Right hindlimb (tissue), 1 donor: ENCODE measurements at regions not wholly inside any gene's neighbourhood (a gene's known extent, or its start where the extent isn't known, plus 50 kb on each side); places are given as distances from the start of the nearest gene placed in this dataset.
"Not testable (repeated sequence)": the region's sequence is repeated elsewhere in the genome, so short reads cannot be mapped to it uniquely, and the experiment has no call there.

Source experiments
- DNase-seq: peaks from one replicate; pipeline ENCODE4 v3.0.0-alpha.2; 2018

DNA sequence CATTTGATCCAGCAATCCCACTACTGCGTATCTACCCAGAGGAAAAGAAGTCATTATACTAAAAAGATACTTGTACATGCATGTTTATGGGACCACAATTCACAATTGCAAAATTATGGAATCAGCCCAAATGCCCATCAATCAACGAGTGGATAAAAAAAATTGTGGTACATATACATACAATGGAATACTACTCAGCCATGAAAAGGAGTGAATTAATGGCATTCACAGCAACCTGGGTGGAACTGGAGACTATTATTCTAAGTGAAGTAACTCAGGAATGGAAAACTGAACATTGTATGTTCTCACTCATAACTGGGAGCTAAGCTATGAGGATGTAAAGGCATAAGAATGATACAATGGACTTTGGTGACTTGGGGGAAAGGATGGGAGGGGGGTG lies 227.3 kb downstream of the IGSF11 start:
- not testable (repeated sequence) for DNase-seq

DNA sequence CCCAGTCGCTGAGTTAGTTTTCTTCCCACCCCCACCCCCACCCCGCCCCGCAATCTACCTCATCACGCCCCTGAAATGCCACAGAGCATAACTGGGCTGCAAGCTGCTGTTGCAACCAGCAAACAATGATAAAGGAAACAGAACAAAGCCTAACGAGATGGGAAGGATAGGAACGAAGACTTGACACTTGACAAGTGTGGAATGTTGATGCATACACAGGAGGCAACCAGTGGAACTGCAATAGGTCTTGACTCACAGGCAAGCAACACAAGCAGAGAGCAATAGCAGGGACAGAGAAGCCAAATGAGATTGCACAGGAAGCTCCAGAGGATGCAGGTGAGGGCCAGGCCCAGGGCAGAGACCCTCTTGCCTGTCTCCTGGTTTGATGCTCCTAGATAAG lies 225.9 kb downstream of the IGSF11 start:
- no peak for DNase-seq

DNA sequence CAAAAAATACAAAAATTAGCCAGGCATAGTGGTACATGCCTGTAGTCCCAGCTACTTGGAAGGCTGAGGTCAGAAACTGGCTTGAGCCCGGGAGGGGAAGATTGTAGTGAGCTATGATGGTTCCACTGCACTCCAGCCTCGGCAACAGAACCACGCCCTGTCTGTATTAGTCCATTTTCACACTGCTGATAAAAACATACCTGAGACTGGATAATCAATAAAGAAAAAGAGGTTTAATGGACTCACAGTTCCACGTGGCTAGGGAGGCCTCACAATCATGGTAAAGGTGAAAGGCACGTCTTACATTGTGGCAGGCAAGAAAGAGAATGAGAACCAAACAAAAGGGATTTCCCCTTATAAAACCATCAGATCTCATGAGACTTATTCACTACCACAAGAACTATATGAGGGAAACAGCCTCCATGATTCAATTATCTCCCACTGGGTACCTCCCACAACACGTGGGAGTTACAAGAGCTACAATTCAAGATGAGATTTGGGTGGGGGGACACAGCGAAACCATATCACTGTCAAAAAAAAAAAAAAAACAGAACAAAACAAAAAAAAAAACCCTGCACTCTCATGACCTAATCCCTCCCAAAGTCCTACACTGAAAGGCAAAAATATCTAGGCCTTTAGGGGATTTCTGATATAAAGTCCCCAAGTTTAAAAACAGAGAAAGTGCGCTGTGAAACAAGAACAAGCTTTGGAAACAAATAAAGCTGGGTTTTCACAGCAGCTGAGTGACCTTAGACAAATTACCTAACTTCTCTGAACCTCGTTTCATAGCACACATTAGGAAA lies 224.7 kb downstream of the IGSF11 start:
- no peak for DNase-seq

DNA sequence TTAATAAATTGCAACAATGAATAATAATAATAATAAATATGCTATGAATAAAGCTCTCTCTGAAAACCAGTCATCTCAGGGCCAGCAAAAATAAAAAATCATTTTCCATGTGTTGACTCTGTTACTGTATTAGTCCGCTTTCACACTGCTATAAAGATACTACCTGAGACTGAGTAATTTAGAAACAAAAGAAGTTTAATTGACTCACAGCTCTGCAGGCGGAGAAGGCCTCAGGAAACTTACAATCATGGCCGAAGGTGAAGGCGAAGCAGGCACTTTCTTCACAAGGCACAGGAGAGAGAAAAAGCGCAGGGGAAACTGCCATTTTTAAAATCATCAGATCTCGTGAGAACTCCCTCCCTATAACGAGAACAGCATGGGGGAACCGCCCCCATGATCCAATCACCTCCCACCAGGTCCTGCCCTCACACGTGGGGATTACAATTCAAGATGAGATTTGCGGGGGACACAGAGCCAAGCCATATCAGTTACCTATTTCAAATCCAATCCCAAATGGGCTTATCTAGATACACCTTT lies 224.1 kb downstream of the IGSF11 start:
- DNase-seq = no peak

DNA sequence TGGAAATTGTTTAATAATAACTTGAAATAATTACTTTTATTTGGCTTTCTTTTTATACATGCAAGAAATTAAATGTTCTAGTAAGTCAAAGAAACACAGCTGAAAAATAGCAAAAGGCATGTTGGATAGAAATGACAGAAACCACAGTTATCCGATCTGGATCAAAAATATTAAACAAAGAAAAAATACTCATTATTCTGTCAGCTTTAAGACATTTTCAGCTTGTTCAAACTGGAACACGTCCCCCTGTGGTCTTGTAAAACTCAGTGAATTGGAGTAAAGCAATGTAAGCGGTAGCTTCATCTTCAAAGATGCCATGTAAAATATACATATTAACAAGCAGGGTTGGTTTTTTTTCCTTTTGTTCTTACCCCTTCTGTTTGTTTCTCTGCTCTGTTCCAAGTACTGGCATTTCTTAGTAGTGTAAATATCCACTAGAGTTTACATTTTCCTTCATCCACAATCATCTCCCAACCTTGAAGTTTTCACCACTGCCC lies 223.4 kb downstream of the IGSF11 start:
- no peak for DNase-seq

DNA sequence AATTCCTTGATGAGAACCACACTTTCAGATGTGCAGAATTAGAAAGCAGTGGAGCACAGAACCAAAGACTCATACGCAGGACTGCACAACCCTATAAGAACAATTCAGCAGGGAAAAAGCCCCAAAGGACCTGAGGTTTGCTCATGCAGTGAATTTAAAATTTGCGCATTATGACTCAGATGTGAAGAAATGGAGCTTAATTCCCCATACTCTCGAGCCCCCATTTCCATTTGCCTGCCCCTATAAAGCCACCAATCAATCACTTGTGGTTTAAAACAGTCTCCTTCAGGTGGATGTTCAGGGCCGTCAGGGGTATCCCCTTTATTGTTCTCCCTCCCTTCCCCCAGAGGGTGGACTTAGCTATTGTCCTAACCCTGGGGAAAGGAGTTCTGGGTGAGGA lies 221.2 kb downstream of the IGSF11 start:
- DNase-seq = no peak

DNA sequence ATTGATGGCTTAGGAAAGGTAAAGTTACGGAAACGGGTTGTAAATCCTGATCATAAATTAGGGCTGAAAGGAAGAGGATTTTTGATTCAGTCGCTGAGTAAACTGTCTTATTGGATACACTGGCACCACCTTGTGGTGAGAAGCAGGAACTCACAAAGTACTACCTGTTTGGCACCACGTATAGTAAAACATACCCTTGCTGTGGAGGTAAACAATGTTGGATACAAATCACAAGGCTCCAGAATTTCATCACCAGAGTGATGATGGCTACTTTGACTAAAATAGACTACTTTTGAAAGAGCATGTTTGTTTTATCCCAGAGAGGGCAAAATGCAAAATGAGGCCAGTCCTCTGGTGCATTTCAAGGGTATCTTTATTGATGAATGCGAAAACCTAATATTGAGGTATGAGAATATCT lies 216.9 kb downstream of the IGSF11 start:
- no peak for DNase-seq

DNA sequence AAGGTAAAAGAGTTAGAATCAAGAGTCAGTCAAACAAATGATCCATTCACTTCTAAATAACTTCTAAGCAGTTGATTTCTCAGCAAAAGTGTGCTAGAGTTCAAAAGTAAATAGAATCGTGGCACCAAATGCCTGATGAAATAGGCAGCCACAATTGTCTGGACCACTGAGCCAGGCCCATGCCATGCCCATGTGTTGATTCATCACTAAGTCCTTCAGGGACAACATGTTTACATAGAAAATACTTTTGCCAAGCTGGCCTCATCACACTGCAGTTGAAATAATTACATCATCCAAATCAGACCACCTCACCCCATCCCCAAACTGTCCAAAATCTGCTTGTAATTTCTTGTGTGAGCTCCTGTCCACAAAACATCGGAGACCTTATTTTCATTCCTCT lies 216.3 kb downstream of the IGSF11 start:
- no peak for DNase-seq

DNA sequence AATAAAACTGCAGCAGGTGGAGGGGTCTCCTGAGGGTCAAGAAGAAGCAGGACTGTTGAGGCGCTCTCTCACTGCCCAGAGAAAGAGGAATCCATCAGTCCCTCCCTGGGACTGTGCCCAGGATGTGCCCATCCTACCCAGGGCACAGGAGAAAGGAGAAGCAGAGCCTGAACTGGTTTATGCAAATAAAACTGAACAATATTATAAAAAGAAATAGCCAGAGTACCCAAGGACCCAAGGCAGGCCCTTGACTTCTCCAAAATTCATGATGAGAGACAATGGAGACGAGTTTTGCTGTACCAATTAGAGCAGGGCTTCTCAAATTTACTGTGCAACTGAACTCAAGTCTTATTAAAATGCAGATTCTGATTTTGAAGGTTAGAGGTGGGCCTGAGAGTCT lies 211.0 kb downstream of the IGSF11 start:
- DNase-seq = no peak

DNA sequence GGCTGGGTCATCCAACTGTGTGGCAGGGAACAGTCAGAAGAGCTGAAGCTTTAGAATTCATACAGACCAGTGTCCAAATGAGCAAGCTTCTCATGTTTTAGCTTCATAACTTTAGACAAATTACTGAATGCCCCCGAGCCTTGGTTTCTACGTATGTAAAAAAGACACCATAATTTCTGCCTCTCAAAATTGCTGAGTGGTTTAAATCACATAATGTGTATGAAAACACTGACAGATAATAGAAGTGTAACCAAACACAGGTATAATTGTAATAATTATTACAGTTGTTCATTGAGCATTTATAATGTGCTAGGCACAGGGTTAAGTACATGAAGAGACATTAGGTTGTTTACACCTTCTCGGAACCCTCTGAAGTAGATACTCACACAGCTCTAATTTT lies 207.2 kb downstream of the IGSF11 start:
- no peak for DNase-seq

DNA sequence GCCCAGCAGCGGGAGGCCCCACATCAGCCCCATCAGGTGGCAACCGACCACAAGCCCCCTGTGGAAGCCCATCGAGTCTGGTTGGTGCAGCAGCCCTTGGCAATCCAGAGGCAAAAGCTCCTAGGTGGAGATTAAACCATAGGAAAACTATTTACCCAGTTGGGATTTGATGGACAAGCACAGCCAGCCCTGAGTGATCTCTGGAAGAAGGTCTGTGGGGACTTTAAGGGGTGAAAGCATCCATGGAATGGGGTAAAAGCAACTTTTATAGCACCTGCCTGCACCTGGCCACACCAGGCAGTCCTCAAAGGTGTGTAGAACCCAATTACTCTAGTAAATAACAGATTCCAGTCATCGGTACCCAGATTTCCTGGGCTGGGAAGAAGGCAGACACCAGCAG lies 206.3 kb downstream of the IGSF11 start:
- no peak for DNase-seq

DNA sequence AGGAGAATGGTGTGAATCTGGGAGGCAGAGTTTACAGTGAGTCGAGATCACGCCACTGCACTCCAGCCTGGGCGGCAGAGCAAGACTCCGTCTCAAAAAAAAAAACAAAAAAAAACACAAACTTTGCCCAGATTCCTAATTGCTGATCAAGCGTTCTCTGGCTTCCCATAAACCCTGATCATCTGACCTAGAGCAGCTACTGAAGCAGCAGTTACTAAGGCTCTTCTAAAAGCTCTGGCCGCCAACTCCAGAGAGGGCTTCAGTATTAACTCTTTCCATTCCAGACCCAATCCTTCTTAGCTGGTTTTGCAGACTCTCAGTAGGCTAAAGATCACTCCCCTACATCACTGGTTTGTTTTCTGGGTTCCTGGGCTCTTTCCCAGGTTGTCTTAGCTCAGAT lies 201.6 kb downstream of the IGSF11 start:
- no peak for DNase-seq

DNA sequence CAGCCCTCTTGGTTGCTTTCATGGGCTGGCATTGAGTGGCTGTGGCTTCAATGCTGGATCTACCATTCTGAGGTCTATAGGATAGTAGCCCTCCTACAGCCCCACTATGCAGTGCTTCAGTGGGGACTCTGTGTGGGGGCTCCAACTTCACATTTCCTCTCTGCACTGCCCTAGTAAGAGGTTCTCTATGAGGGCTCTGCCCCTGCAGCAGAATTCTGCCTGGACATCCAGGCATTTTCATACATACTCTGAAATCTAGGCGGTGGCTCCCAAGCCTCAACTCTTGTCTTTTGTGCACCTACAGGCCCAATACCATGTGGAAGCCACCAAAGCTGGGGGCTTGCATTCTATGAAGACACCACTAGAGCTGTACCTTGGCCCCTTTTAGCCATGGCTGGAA lies 195.8 kb downstream of the IGSF11 start:
- no peak for DNase-seq

DNA sequence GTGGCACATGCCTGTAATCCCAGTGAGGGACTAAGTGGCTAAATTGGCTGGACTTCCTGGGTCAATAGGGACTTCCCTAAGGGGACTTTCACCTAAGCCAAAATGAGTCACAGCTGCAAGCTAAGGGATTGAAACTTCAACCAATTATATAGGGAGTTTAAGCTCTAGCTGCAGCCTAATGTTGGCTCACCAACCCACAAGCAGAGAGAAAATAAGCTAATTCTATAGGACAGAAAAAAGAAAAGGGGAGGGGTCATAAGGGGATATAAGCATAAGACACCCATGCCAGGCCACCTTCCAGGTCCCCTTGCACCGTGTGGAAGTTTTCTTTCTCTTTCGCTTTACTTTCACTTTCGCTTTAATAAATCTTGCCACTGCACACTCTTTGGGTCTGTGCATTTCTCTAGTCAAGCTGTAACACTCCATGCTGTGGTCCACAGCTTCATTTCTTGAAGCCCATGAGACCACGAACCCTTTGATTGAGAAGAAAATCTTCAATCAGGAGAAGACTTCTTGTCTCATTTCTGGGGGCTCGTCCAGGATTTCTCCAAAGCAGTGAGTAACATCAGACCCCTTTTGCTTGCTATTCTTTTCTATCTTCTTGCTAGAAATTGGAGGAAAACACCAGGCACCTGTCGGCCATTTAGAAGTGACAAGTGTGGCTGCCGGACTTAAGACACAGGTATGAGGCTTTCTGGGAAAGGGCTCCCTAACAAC lies 192.3 kb downstream of the IGSF11 start:
- no peak for DNase-seq

DNA sequence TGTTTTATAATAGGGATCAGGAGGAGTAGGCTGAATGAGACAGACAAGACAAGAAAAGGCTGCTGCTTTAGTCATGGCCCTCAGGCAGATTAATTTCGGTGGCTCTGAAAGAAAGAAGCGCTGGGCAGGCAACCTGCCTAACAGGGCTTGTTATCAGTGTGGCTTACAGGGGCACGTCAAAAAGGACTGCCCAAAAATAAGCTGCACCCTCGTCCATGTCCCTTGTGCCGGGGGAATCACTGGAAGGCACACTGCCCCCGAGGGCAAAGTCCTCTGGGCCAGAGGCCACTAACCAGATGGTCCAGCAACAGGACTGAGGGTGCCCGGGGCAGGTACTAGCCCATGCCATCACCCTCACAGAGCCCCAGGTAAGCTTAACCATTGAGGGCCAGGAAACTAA lies 188.5 kb downstream of the IGSF11 start:
- no peak for DNase-seq
